ENCODE measurements at regions not wholly inside any gene's neighbourhood (a gene's known extent, or its start where the extent isn't known, plus 50 kb on each side); places are given as distances from the start of the nearest gene placed in this dataset.

DNA sequence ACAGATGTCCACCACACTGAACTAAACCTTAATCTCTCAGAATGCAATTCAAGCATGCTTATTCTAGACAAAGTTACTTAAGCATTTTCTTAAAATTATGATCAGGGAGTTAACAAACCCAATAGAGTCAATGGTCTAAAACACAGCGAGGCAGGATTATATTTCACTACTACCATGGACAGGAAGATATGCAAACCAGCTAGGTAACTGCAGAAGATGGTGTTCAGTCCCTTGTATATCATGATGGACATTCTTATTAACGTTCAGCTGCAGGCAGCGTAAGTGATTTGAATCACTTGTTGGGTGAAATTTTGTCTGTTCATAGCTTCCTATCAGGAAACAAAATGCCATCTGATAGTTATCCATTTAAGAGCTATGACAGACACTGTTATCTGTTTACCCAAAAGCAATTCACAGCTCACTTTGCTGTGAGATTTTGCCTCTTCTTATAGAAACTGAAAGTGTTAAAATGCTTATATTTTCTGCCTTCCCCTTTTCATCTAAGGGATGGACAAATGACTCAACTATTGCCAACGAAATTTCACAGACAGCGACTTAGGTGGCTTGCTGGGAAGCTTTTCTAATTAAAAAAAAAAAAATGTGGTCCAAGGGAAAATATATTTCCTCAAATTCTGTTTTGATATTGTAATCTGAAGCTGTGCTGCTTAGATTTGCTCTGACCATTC is 591.9 kb downstream of the DACH1 start:
- TF ChIP-seq GATA2 (IDR thresholded peaks at IDR 0.05; ENCODE audit: low read depth, low read length): no peak
- no peak for TF ChIP-seq GATA3 (IDR thresholded peaks at IDR 0.05; ENCODE audit: low read depth, low read length)
